Heart left ventricle (tissue), 16 donors: ENCODE measurements at regions not wholly inside any gene's neighbourhood (a gene's known extent, or its start where the extent isn't known, plus 50 kb on each side); places are given as distances from the start of the nearest gene placed in this dataset.
A peak's percentile ranks its signal among the peaks of the same experiment; 100 is the strongest.
"Not testable (repeated sequence)": the region's sequence is repeated elsewhere in the genome, so short reads cannot be mapped to it uniquely, and the experiment has no call there.

Experiments
- ATAC-seq, 4 donors: fragments of 200-7000 bp; cut with Tn5 transposase; one replicate each; pipeline ENCODE4 v1.9.1; 2020 to 2022; ENCODE audit warnings: moderate library complexity in 4 of 4, mild to moderate bottlenecking in 3 of 4, moderate number of reproducible peaks in 1 of 4
- DNase-seq, 5 donors: peaks; one replicate each; pipeline ENCODE4 v3.0.0-alpha.2; 2020
- H3K27ac ChIP-seq, 12 donors: fragments of 200-600 bp; sonication (generic) in 4 of 12; one replicate each; pipeline versions ENCODE4 v1.5.0 to v1.8.0; 2016 to 2022; ENCODE audit warnings: mild to moderate bottlenecking in 2 of 12
- H3K27me3 ChIP-seq, 9 donors: fragments of 200-600 bp; sonication (generic) in 2 of 9; one replicate each; pipeline versions ENCODE4 v1.5.1 to v1.8.0; 2016 to 2022; ENCODE audit warnings: mild to moderate bottlenecking in 3 of 9
- H3K36me3 ChIP-seq, 9 donors: fragments of 200-600 bp; sonication (generic) in 2 of 9; one replicate each; pipeline versions ENCODE4 v1.5.0 to v1.8.0; 2018 to 2022; ENCODE audit warnings: mild to moderate bottlenecking in 2 of 9
- H3K4me1 ChIP-seq, 12 donors: fragments of 200-600 bp; sonication (generic) in 4 of 12; one replicate each; pipeline versions ENCODE4 v1.5.0 to v1.8.0; 2016 to 2022; ENCODE audit warnings: mild to moderate bottlenecking in 3 of 12
- H3K4me3 ChIP-seq, 12 donors: fragments of 200-600 bp; sonication (generic) in 4 of 12; one replicate each; pipeline versions ENCODE4 v1.5.0 to v1.8.0; 2017 to 2022; ENCODE audit warnings: mild to moderate bottlenecking in 9 of 12, moderate library complexity in 4 of 12
- H3K9me3 ChIP-seq, 12 donors: fragments of 200-600 bp; sonication (generic) in 4 of 12; one replicate each; pipeline versions ENCODE4 v1.5.0 to v1.8.0; 2016 to 2022; ENCODE audit warnings: mild to moderate bottlenecking in 1 of 12
- CTCF ChIP-seq, 12 donors: fragments of 200-600 bp; sonication (generic) in 4 of 12; IDR thresholded peaks; one replicate each; pipeline versions ENCODE4 v1.5.0 to v1.8.0; 2018 to 2022; ENCODE audit warnings: antibody characterized with exemption in 12 of 12, mild to moderate bottlenecking in 5 of 12
- POLR2A ChIP-seq, 2 donors: fragments of 450-650 bp; IDR thresholded peaks; one replicate each; pipeline ENCODE4 v1.6.1; 2017; ENCODE audit warnings: antibody characterized with exemption in 2 of 2, mild to moderate bottlenecking in 2 of 2, moderate library complexity in 2 of 2
- WGBS, 4 donors: extraction: QIAGEN DNeasy Blood & Tissue Kit in 2 of 4; methylation state at CpG; one replicate each; pipeline versions ENCODE4 v1.1.5 to v1.1.7; 2013 to 2018; 5-methylcytosine and 5-hydroxymethylcytosine counted together
- intact Hi-C, 10 donors: fragments of 100-400 bp; cut with DNase I; formaldehyde crosslinking; loops; one replicate each; pipeline versions ENCODE4 v1.11.1 to v1.14.2; 2022
- donor health status: ischemic (EF 13 %, LVEDD 7.1; RV severe dilation, severe dysfunction).
- donor health status: healthy with polysubstance abuse.
- donor health status: DM: no; HTN: yes; CAD: no.
- donor health status: DM: no; HTN: no; CAD: no.
- donor health status: ischemic (EF 25% LVEDD 6.9; RV normal size, moderate dysfunction).
- donor health status: ischemic (EF 25% LVEDD 5.7; RV mildly dilated, moderate dysfunction).
- donor health status: healthy.
- donor health status: DM: yes; HTN: yes; CAD: no.
- donor health status: ischemic (EF 35%, LVEDD 5.7; RV mildly dilated, moderate dysfunction).
- donor health status: nonischemic (EF 11% LVEDD 7.7; RV severe dilation, severe dysfunction).
- donor health status: DM: yes; HTN: yes; CAD: no.
- donor health status: PGD.
- donor health status: ischemic (EF 29% LVEDD 5.4; RV normal size, mild dysfunction).
- donor health status: nonischemic (EF 23%, LVEDD 6.1; RV moderate dilation, normal function).

- peak; percentile 48 to 79 (median 62) for DNase-seq
- no peaks in the 10 kb centered on the region for H3K27me3 ChIP-seq
- intact Hi-C loops = no loop called here
Measured at GRCh38 chr17:83203073-83203471, 123.7 kb downstream of the METRNL start.

DNA sequence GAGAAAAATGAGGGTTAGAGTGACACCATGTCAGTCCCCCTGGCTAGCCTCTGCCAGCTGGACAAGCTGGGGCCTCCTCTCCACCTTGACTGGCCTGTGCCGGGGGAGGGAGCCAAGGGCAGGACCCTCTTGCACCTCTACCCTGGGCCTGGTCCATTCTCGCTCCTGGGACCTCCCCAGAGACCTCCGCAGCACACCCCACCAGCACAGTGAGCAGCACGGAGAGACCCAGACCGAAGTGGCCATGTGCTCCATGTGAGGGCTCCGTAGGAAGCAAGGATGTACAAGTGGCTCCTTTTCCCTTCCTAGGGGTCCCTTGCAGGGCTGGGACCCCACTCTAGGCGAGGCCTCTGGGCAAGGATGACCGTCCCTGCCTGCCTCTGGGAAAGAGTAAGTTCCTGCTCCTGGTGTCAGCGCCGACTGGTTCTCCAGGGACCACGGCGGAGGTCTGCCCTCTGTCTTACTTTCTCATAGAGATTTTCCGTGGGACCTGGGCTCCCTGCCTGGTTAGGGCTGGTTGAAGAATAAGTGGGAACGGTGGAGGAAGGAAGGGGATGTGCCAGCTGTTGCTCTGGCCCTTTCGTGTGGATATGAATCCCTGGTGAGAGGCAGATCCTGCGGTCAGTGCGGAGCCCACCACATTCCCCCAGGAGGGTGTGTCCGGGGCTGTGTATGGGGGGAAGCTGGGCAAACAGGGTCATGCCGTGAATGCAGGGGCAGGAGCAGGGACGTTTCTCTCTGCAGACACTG lies 124.2 kb downstream of the METRNL start:
- DNase-seq = peak; percentile 12 to 64 (median 23)
- H3K27me3 ChIP-seq = no peaks in the 10 kb centered on the region
- H3K4me1 ChIP-seq = peaks cover 0 to 58% (median 36%) of the 10 kb centered on the region in 12 donors
- no peak overlapping the region for H3K4me3 ChIP-seq
- 38 to 77% (median 71%) methylated on average over 13 to 20 of the region's 20 CpGs for WGBS, 4 donors
- ATAC-seq = peak in 1 of 4 donors; percentile 2
- no peaks in the 10 kb centered on the region for H3K9me3 ChIP-seq
- no peaks in the 10 kb centered on the region for H3K36me3 ChIP-seq
- peak overlapping the region in 11 of 12 donors; percentile 16 to 98 (median 47) for H3K27ac ChIP-seq
- intact Hi-C loops = no loop called here
- no peak for TF ChIP-seq CTCF (IDR thresholded peaks at IDR 0.05)
- no peak for TF ChIP-seq POLR2A (IDR thresholded peaks at IDR 0.05)

More at GRCh38 chr17:83203073-83203471, 123.7 kb downstream of the METRNL start:
- 67 to 77% (median 73%) methylated on average over 9 of the region's 9 CpGs for WGBS, 4 donors
- Histone ChIP-seq H3K27ac (peak overlapping the region in 10 of 12 donors; percentile 16 to 98 (median 48)), H3K4me1 (peaks cover 0 to 64% (median 37%) of the 10 kb centered on the region in 12 donors), H3K4me3 (no peak overlapping the region), H3K9me3 (no peaks in the 10 kb centered on the region), H3K36me3 (no peaks in the 10 kb centered on the region)
- ATAC-seq = peak; percentile 39 to 70 (median 55)
- TF ChIP-seq CTCF (IDR thresholded peaks at IDR 0.05) (no peak), POLR2A (IDR thresholded peaks at IDR 0.05) (no peak)

GRCh38 chr17:83204230-83204725 lies 124.9 kb downstream of the METRNL start:
- H3K36me3 ChIP-seq = no peaks in the 10 kb centered on the region
- H3K9me3 ChIP-seq = no peaks in the 10 kb centered on the region
- 88 to 94% (median 92%) methylated on average over 5 to 8 of the region's 9 CpGs for WGBS, 4 donors
- peaks cover 0 to 52% (median 32%) of the 10 kb centered on the region in 12 donors for H3K4me1 ChIP-seq
- DNase-seq (no peak), ATAC-seq (no peak)
- H3K4me3 ChIP-seq = no peak overlapping the region
- H3K27me3 ChIP-seq = no peaks in the 10 kb centered on the region
- H3K27ac ChIP-seq = peak overlapping the region in 6 of 12 donors; percentile 46 to 98 (median 58)
- intact Hi-C loops = no loop called here
- no peak for TF ChIP-seq CTCF (IDR thresholded peaks at IDR 0.05)
- no peak for TF ChIP-seq POLR2A (IDR thresholded peaks at IDR 0.05)

DNA sequence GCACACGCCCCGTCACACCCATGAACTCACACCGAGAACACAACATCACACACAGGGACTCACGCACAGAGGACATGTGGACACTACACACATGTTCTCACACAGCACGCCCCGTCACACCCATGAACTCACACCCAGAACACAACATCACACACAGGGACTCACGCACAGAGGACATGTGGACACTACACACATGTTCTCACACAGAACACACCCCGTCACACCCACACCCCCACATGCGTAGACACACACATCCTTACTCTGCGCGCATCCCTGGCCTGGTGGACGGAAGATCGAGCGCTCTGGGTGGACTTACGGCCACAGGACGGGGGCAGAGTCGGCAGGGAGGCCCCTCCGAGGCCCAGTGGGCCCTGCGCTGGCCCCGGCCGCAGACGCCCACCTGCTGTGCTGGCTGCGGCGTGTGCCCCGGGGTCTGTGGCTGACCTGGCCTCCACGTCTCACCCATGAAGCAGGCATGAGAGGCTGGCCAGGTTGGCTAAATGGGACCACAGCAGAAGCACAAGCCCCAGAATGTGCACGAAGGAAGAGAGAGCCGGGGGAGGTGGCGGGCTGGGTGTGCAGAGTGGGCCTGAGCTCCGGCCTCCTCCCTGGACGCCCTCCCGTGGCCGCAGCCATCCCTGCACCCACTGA lies 125.5 kb downstream of the METRNL start:
- DNase-seq = peak in 1 of 5 donors; percentile 16
- intact Hi-C loops = not testable (repeated sequence)

More for the DNA sequence above, 125.5 kb downstream of the METRNL start:
- not testable (repeated sequence) for H3K27ac ChIP-seq, H3K27me3 ChIP-seq, H3K36me3 ChIP-seq, ATAC-seq, H3K9me3 ChIP-seq
- WGBS, 4 donors = 92 to 100% (median 97%) methylated on average over 1 to 28 of the region's 33 CpGs
- peaks cover 0 to 46% (median 27%) of the 10 kb centered on the region in 12 donors for H3K4me1 ChIP-seq
- peak overlapping the region in 1 of 12 donors; percentile 3 for H3K4me3 ChIP-seq
